Right lung (tissue), 2 donors: ENCODE measurements at regions not wholly inside any gene's neighbourhood (a gene's known extent, or its start where the extent isn't known, plus 50 kb on each side); places are given as distances from the start of the nearest gene placed in this dataset.

Experiments
- DNase-seq, 2 donors: peaks; one replicate each; pipeline ENCODE4 v3.0.0-alpha.2; 2013

DNA sequence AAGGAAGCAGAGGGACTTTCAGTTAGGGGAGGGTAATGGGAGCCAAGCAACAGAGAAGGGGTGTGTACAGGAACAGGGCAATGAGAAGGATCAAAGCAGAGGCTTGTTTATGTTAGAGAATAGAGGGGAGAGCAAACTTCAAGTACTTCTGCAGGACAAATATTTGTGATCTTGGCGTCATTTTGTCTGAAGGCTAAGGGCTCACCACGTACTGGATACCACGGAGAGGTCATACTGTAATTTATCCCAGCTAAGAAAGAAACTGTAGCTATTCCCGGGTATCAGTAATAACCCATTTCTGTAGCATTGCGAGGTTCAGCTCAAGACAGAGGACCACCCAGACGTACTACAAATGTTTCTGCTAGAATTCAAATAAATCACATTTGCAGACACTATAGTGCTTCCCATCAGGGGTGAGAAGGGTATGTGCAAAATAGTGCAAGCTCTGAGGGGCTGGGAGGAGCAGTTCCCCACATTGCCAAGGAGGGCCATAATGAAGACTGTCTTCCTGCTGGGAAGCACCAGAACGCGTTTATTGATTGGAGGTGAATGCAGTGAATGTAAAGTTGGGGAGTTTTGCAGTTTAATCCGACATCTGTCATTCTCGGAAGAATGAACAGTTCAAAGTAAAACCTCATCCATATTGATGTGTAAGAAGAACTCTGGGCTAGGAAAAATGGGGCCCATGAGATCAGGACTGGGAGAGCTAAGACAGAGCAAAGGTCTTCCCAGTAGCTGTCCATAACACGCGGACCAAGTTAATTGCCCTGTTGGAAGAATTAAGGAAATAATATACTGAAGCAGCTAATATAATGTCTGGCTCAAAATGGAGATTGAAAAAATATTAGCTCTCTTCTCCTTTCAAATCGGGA, 136.9 kb downstream of the RWDD3 start:
- no peak for DNase-seq

- no peak for DNase-seq
These were observed 137.8 kb downstream of the RWDD3 start for GRCh38 chr1:95371666-95372282.

- DNase-seq = no peak
These were observed 141.2 kb downstream of the RWDD3 start for GRCh38 chr1:95375174-95375573.

GRCh38 chr1:95380909-95381308, 146.9 kb downstream of the RWDD3 start:
- no peak for DNase-seq

GRCh38 chr1:95382000-95382786, 148.2 kb downstream of the RWDD3 start:
- no peak for DNase-seq

- DNase-seq = no peak
These were observed 149.1 kb downstream of the RWDD3 start for GRCh38 chr1:95383111-95383510.

DNA sequence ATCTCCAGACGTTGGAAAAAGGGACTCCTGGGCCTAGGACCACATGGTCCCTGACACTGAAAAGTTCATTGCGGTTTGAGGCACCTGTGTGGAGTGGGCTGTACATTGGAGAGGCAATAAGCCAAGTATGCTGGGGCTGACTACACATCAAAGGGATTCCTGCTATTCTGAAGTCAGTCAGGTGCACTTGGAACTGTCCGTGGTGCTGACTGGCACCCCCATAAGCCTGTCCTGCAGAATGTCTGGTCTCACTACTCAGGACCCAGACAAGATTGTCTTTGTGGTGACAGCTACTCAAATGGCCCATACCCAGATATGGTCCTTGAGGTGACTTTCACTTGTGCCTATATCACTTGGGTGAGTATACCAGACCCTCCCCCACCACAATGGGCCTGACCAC, 150.6 kb downstream of the RWDD3 start:
- DNase-seq = peak; percentile 36 to 39

GRCh38 chr1:95386371-95386770, 152.4 kb downstream of the RWDD3 start:
- no peak for DNase-seq

GRCh38 chr1:95386915-95387314, 152.9 kb downstream of the RWDD3 start:
- no peak for DNase-seq

DNA sequence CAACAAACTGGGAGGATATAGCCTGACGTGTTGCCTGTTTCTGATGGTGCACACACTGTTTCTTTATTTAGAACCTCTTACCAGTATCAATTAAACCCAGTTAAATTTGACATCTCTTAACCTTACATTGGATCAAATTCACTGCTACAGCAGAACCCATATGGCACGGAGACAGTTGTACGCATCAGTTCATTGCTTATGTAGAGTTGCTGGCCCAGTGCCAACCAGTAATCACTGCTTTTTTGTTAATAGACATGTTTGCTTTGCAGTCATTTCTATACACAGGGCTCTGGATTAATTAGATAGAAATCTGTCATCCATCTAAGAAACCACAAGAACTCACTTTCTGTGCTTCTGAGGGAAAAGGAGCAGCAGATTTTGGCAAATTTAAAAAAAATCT, 154.0 kb downstream of the RWDD3 start:
- no peak for DNase-seq

GRCh38 chr1:95393434-95393833, 159.4 kb downstream of the RWDD3 start:
- DNase-seq = no peak

GRCh38 chr1:95396557-95396956, 162.5 kb downstream of the RWDD3 start:
- DNase-seq = no peak

- no peak for DNase-seq
These were observed 168.8 kb downstream of the RWDD3 start for GRCh38 chr1:95402780-95403179.

DNA sequence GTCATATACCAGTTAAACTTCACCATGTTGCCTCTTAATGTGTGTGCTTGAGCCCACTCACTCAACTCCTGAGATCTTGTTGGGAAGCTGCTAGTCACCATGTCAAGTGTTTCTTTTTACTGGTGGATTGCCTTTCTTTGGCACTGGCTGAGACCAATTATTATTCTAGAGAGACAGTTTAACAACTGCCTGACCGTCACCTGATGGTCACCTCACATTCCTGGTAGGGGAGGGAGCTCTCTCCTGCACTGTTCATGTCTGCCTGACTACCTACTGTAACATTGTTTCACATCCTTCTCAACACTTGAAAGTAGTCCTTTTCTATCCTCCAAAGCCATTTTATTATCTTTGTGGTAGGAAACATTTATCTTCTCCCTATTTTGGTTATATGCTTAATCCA, 172.3 kb downstream of the RWDD3 start:
- no peak for DNase-seq

- no peak for DNase-seq
These were observed 173.3 kb downstream of the RWDD3 start for GRCh38 chr1:95407131-95407885.

- no peak for DNase-seq
These were observed 173.9 kb downstream of the RWDD3 start for GRCh38 chr1:95407886-95408291.

DNA sequence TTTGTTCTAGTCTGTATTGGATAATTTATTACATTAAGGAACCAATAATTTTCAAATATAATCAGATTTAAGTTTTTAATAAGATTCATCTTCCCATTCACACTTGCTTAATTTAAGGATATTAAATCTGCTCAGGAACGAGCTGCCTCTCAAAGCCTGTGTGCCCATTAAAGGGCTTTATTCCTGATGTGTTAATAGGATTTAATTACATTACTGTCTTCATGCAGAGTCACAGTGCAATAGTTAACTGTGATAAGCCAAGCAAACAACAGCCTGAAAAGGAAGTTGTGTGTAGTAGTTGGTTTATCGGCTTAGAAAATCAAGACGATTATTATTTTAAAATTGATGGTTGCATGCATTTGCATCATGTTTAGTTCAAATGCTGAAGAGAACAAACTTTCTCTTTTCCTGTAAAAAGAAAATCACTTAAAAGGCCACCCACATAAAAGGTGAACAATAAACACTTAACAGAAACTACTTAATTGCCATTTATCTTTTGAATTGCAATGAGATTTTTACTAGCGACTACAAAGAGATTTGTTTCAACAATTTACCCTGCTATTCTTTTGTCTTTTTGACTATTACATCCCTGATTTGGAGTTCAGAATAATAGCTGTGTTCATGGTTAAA, 174.6 kb downstream of the RWDD3 start:
- DNase-seq = no peak

DNA sequence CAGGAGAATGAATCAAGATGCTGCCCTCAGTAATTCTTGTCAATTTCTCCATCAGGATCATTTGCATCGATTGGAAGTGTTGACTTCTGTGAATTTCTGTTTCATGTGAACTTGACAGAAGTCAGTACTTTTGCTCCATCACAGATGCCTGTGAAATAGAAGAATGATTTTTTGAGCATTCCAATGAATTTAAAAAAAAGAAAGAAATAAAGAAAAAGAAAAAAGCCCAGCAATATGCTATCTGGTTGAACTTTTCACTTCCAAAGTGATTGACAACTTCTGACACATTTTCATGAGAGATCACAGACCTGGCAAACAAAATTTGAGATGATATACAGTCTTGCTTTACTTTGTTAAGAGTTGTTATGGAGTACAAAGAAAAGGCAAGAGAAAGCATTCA, 175.3 kb downstream of the RWDD3 start:
- no peak for DNase-seq

DNA sequence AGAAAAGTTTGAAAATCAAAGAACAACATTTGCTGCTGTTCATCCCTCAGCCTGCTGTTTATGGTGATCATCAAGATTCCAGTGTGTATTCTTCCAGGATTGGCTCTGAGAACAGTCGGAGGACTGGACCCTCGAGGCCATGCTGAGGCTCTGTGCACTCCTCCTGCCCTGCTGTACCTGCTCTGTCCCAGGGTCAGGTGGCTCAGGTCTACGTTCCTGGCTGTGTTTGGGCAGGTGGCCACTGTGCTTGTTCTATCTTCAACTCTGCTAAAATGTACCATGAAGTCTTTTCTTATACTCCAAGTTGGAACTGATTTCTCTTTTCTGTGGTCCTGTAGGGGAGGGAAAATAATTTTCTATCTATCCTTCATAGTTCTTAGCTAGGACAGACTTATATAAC, 175.9 kb downstream of the RWDD3 start:
- DNase-seq = no peak

- DNase-seq = no peak
These were observed 181.1 kb downstream of the RWDD3 start for GRCh38 chr1:95415146-95415545.

DNA sequence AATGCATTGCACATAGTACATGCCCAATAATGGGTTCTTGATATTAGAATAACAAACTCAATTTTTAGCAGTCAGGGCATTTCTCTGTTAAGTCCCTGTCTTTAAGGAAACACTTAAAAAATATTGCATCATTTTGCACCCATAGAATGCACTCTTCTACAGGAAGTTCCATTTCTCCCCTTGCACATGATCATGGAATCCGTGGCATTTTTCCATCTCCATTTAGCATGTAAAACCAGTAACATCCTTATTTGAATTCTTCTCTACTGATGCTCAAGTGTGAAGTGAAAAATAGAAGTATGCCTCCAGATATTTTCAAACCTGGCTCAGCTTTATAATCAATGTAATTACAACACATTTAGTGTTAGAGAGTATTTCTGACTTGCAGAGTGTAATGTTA, 192.8 kb downstream of the RWDD3 start:
- DNase-seq = no peak
